SK-N-SH (cell line): ENCODE measurements at regions not wholly inside any gene's neighbourhood (a gene's known extent, or its start where the extent isn't known, plus 50 kb on each side); places are given as distances from the start of the nearest gene placed in this dataset.

Source experiments
- CTCF ChIA-PET: fragments of 300-600, 350-600 bp; formaldehyde crosslinking; extraction: SDS; loops from one replicate; lab custom pipeline; 2021; lab: Yijun Ruan, JAX
- POLR2A ChIA-PET: fragments of 350-600 bp; sonication (Branson Sonifier 250); formaldehyde crosslinking; extraction: SDS; loops from one replicate; lab custom pipeline; 2020; ENCODE audit warnings: antibody characterized with exemption, inconsistent platforms; lab: Yijun Ruan, JAX
- DNase-seq: peaks from one replicate; pipeline ENCODE4 v3.0.0; 2012
- H2AFZ ChIP-seq: fragments of 200-600 bp; sonication (generic); 2 replicates; pipeline ENCODE4 v1.8.1; 2016; ENCODE audit warnings: antibody characterized with exemption, mild to moderate bottlenecking, low read depth
- H3F3A ChIP-seq: fragments of 200-600 bp; sonication (generic); replicated peaks from 2 replicates; pipeline ENCODE3; 2016; ENCODE audit warnings: antibody characterized with exemption, mild to moderate bottlenecking; ENCODE audit not compliant: insufficient read depth
- H3K27ac ChIP-seq, 2 experiments: fragments of 200-500 bp in 1 of 2; fragments of 200-600 bp in 1 of 2; sonication (Bioruptor generic) in 1 of 2; sonication (generic), shearing (Covaris generic) in 1 of 2; 2 replicates each; pipeline versions ENCODE4 v1.5.1 to v1.6.1; 2014 to 2016; ENCODE audit warnings: low read depth in 2 of 2, inconsistent platforms in 1 of 2, low read length in 1 of 2, mild to moderate bottlenecking in 1 of 2, mixed read lengths in 1 of 2
- H3K27me3 ChIP-seq: fragments of 200-600 bp; sonication (generic), shearing (Covaris generic); 2 replicates; pipeline ENCODE4 v1.6.1; 2016; ENCODE audit warnings: mixed run types; ENCODE audit not compliant: insufficient read depth
- H3K36me3 ChIP-seq, 2 experiments: fragments of 200-500 bp in 1 of 2; fragments of 200-600 bp in 1 of 2; sonication (Bioruptor generic) in 1 of 2; sonication (generic) in 1 of 2; replicated peaks in 1 of 2; 2 replicates each; pipeline versions ENCODE3 to v1.5.1; 2014 to 2016; ENCODE audit warnings: low read length in 1 of 2, mild to moderate bottlenecking in 1 of 2; ENCODE audit not compliant: insufficient read depth in 2 of 2, control insufficient read depth in 1 of 2
- H3K4me1 ChIP-seq, 2 experiments: fragments of 200-500 bp in 1 of 2; fragments of 200-600 bp in 1 of 2; sonication (Bioruptor generic) in 1 of 2; sonication (generic), shearing (Covaris generic) in 1 of 2; 2 replicates each; pipeline versions ENCODE4 v1.5.1 to v1.6.1; 2014 to 2016; ENCODE audit warnings: low read depth in 1 of 2, low read length in 1 of 2, mixed run types in 1 of 2; ENCODE audit not compliant: insufficient read depth in 2 of 2, control insufficient read depth in 1 of 2
- H3K4me2 ChIP-seq: fragments of 200-600 bp; sonication (generic), shearing (Covaris generic); 2 replicates; pipeline ENCODE4 v1.6.1; 2017; ENCODE audit warnings: mixed run types
- H3K4me3 ChIP-seq, 2 experiments: fragments of 200-500 bp in 1 of 2; fragments of 200-600 bp in 1 of 2; sonication (Bioruptor generic) in 1 of 2; sonication (generic), shearing (Covaris generic) in 1 of 2; 2 replicates each; pipeline versions ENCODE4 v1.5.1 to v1.8.1; 2014 to 2016; ENCODE audit warnings: low read depth in 2 of 2, inconsistent platforms in 1 of 2, low read length in 1 of 2, mild to moderate bottlenecking in 1 of 2, mixed read lengths in 1 of 2, moderate library complexity in 1 of 2
- H3K79me2 ChIP-seq: fragments of 200-600 bp; sonication (generic); 2 replicates; pipeline ENCODE4 v1.8.1; 2017; ENCODE audit warnings: mild to moderate bottlenecking; ENCODE audit not compliant: insufficient read depth
- H3K9ac ChIP-seq: fragments of 200-600 bp; sonication (generic); 2 replicates; pipeline ENCODE4 v1.6.1; 2017; ENCODE audit warnings: mixed run types
- H3K9me2 ChIP-seq: fragments of 200-600 bp; sonication (generic); 2 replicates; pipeline ENCODE4 v1.6.1; 2017; ENCODE audit warnings: mixed run types
- H3K9me3 ChIP-seq: fragments of 200-600 bp; sonication (generic); 2 replicates; pipeline ENCODE4 v1.6.1; 2017; ENCODE audit warnings: mixed run types, mild to moderate bottlenecking, moderate library complexity
- H4K20me1 ChIP-seq: fragments of 200-600 bp; sonication (generic); 2 replicates; pipeline ENCODE4 v1.6.1; 2017; ENCODE audit warnings: mild to moderate bottlenecking, mixed run types; ENCODE audit not compliant: insufficient read depth
- CHD2 ChIP-seq: fragments of 150-350 bp; IDR thresholded peaks from 2 replicates; pipeline ENCODE4 v1.6.1; 2018; ENCODE audit warnings: low read length; ENCODE audit not compliant: partially characterized antibody
- FOSL2 ChIP-seq: IDR thresholded peaks from 2 replicates; pipeline ENCODE4 v1.4.0; 2012; ENCODE audit warnings: low read depth, mild to moderate bottlenecking, moderate library complexity, borderline replicate concordance
- FOXJ3 ChIP-seq: sonication (generic); formaldehyde crosslinking; IDR thresholded peaks from 2 replicates; pipeline ENCODE4 v1.5.1; 2020; ENCODE audit warnings: mild to moderate bottlenecking, missing genetic modification reagents
- FOXM1 ChIP-seq: IDR thresholded peaks from 2 replicates; pipeline ENCODE4 v1.4.0; 2012; ENCODE audit warnings: low read depth, mild to moderate bottlenecking
- GABPA ChIP-seq: IDR thresholded peaks from 2 replicates; pipeline ENCODE4 v1.4.0; 2012; ENCODE audit warnings: low read depth, mild to moderate bottlenecking
- IRF3 ChIP-seq: fragments of 150-350 bp; IDR thresholded peaks from 2 replicates; pipeline ENCODE4 v1.6.1; 2016; ENCODE audit warnings: mild to moderate bottlenecking, low read depth, low read length
- JUND ChIP-seq: IDR thresholded peaks from 2 replicates; pipeline ENCODE4 v1.4.0; 2012
- MEF2A ChIP-seq: IDR thresholded peaks from 2 replicates; pipeline ENCODE4 v1.4.0; 2012; ENCODE audit warnings: low read depth, borderline replicate concordance
- NFIC ChIP-seq: IDR thresholded peaks from 2 replicates; pipeline ENCODE4 v1.4.0; 2012; ENCODE audit warnings: borderline replicate concordance
- RAD21 ChIP-seq: IDR thresholded peaks from 2 replicates; pipeline ENCODE4 v1.6.1; 2012; ENCODE audit warnings: mild to moderate bottlenecking, low read length
- RXRA ChIP-seq: IDR thresholded peaks from 2 replicates; pipeline ENCODE4 v1.4.0; 2012; ENCODE audit warnings: low read depth, mild to moderate bottlenecking, borderline replicate concordance
- SIN3A ChIP-seq: IDR thresholded peaks from 2 replicates; pipeline ENCODE4 v1.6.1; 2012; ENCODE audit warnings: low read depth, mild to moderate bottlenecking, low read length, moderate library complexity, borderline replicate concordance
- SMC3 ChIP-seq: IDR thresholded peaks from 2 replicates; pipeline ENCODE4 v1.6.1; 2012; ENCODE audit warnings: low read depth, low read length, improper control_type of control experiment
- TCF12 ChIP-seq: IDR thresholded peaks from 2 replicates; pipeline ENCODE4 v1.4.0; 2012
- YY1 ChIP-seq: IDR thresholded peaks from 2 replicates; pipeline ENCODE4 v1.4.0; 2012; ENCODE audit warnings: low read depth, mild to moderate bottlenecking
- WGBS: methylation state at CpG from one replicate; pipeline ENCODE4 v1.1.6; 2017; ENCODE audit warnings: low lambda C conversion rate; 5-methylcytosine and 5-hydroxymethylcytosine counted together
- TF ChIP-seq, protein P1 (sequence below): IDR thresholded peaks from 2 replicates; pipeline ENCODE4 v1.4.0; 2012; ENCODE audit warnings: low read depth, borderline replicate concordance
- TF ChIP-seq, protein P2 (sequence below): IDR thresholded peaks from 2 replicates; pipeline ENCODE4 v1.4.0; 2012; ENCODE audit warnings: low read depth, borderline replicate concordance
- TF ChIP-seq, protein P3 (sequence below): IDR thresholded peaks from 2 replicates; pipeline ENCODE4 v1.6.1; 2012; ENCODE audit warnings: mild to moderate bottlenecking, low read depth, low read length, moderate library complexity

DNA sequence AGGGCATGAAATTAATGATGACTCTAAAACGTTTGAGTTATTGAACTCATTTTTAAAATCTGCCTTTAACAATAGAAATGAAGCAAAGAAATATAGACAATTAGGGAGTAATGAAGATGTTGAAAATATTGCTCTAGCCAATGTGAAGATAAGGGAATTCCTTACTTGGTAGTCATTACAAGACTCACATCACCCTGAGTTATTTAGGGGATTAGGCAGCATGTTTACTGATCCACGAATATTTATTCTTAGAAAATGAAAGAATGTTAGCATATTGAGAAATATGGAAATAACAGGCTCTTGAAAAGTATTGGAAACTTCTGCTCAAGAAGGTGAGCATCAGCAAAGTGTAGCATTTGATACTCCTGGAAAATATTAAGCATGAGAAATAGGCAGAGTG lies 398.1 kb upstream of the ARPP21 start:
- Histone ChIP-seq H3K36me3 (no peaks in the 10 kb centered on the region), H3F3A (no peaks in the 10 kb centered on the region), H3K9me2 (no peaks in the 10 kb centered on the region), H3K79me2 (no peaks in the 10 kb centered on the region), H3K27ac (no peak overlapping the region), H4K20me1 (no peaks in the 10 kb centered on the region), H3K9ac (no peak overlapping the region), H3K9me3 (no peaks in the 10 kb centered on the region), H3K27me3 (no peaks in the 10 kb centered on the region), H2AFZ (no peak overlapping the region), H3K4me1 (no peaks in the 10 kb centered on the region; a peak in 1 of 4 replicates), H3K4me3 (no peak overlapping the region), H3K4me2 (no peak overlapping the region)
- WGBS: 2% methylated on average over 2 of the region's 2 CpGs
- DNase-seq: no peak
- TF ChIP-seq RAD21: no peak
- no peak for TF ChIP-seq MEF2A
- TF ChIP-seq, protein P1, sequence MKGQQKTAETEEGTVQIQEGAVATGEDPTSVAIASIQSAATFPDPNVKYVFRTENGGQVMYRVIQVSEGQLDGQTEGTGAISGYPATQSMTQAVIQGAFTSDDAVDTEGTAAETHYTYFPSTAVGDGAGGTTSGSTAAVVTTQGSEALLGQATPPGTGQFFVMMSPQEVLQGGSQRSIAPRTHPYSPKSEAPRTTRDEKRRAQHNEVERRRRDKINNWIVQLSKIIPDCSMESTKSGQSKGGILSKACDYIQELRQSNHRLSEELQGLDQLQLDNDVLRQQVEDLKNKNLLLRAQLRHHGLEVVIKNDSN: no peak
- TF ChIP-seq, protein P2, sequence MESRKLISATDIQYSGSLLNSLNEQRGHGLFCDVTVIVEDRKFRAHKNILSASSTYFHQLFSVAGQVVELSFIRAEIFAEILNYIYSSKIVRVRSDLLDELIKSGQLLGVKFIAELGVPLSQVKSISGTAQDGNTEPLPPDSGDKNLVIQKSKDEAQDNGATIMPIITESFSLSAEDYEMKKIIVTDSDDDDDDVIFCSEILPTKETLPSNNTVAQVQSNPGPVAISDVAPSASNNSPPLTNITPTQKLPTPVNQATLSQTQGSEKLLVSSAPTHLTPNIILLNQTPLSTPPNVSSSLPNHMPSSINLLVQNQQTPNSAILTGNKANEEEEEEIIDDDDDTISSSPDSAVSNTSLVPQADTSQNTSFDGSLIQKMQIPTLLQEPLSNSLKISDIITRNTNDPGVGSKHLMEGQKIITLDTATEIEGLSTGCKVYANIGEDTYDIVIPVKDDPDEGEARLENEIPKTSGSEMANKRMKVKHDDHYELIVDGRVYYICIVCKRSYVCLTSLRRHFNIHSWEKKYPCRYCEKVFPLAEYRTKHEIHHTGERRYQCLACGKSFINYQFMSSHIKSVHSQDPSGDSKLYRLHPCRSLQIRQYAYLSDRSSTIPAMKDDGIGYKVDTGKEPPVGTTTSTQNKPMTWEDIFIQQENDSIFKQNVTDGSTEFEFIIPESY: no peak
- TF ChIP-seq YY1: no peak
- TF ChIP-seq SMC3: no peak
- TF ChIP-seq FOSL2: no peak
- no peak for TF ChIP-seq TCF12
- TF ChIP-seq SIN3A: no peak
- TF ChIP-seq FOXJ3 (CRISPR knock-in tag): no peak
- TF ChIP-seq CHD2: no peak
- TF ChIP-seq NFIC: no peak
- TF ChIP-seq JUND: no peak
- TF ChIP-seq GABPA: no peak
- TF ChIP-seq FOXM1: no peak
- TF ChIP-seq IRF3: no peak
- TF ChIP-seq, protein P3, sequence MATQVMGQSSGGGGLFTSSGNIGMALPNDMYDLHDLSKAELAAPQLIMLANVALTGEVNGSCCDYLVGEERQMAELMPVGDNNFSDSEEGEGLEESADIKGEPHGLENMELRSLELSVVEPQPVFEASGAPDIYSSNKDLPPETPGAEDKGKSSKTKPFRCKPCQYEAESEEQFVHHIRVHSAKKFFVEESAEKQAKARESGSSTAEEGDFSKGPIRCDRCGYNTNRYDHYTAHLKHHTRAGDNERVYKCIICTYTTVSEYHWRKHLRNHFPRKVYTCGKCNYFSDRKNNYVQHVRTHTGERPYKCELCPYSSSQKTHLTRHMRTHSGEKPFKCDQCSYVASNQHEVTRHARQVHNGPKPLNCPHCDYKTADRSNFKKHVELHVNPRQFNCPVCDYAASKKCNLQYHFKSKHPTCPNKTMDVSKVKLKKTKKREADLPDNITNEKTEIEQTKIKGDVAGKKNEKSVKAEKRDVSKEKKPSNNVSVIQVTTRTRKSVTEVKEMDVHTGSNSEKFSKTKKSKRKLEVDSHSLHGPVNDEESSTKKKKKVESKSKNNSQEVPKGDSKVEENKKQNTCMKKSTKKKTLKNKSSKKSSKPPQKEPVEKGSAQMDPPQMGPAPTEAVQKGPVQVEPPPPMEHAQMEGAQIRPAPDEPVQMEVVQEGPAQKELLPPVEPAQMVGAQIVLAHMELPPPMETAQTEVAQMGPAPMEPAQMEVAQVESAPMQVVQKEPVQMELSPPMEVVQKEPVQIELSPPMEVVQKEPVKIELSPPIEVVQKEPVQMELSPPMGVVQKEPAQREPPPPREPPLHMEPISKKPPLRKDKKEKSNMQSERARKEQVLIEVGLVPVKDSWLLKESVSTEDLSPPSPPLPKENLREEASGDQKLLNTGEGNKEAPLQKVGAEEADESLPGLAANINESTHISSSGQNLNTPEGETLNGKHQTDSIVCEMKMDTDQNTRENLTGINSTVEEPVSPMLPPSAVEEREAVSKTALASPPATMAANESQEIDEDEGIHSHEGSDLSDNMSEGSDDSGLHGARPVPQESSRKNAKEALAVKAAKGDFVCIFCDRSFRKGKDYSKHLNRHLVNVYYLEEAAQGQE: no peak
- TF ChIP-seq RXRA: no peak
- POLR2A ChIA-PET: no interaction called here
- CTCF ChIA-PET: no interaction called here
